Vagina (tissue), 2 donors: ENCODE measurements at regions not wholly inside any gene's neighbourhood (a gene's known extent, or its start where the extent isn't known, plus 50 kb on each side); places are given as distances from the start of the nearest gene placed in this dataset.

ENCODE experiments used
- DNase-seq, 2 donors: peaks; one replicate each; pipeline ENCODE4 v3.0.0-alpha.2; 2017; ENCODE audit errors: extremely low spot score in 2 of 2
- H3K27ac ChIP-seq: fragments of 200-600 bp; sonication (generic); one replicate; pipeline ENCODE4 v1.5.1; 2019
- H3K27me3 ChIP-seq: fragments of 200-600 bp; sonication (generic); one replicate; pipeline ENCODE4 v1.5.1; 2019
- H3K36me3 ChIP-seq, 2 donors: fragments of 200-600 bp; sonication (generic); one replicate each; pipeline ENCODE4 v1.5.1; 2017 to 2019
- H3K4me1 ChIP-seq: fragments of 200-600 bp; sonication (generic); one replicate; pipeline ENCODE4 v1.5.1; 2019
- H3K4me3 ChIP-seq, 2 donors: fragments of 200-600 bp; sonication (generic); 1 replicate in 1 of 2; 2 replicates in 1 of 2; pipeline ENCODE4 v1.5.1; 2016 to 2019
- H3K9me3 ChIP-seq: fragments of 200-600 bp; sonication (generic); one replicate; pipeline ENCODE4 v1.5.1; 2019
- CTCF ChIP-seq, 3 experiments: fragments of 450-650 bp in 2 of 3; fragments of 200-600 bp in 1 of 3; sonication (generic) in 1 of 3; IDR thresholded peaks; one replicate each; pipeline ENCODE4 v1.5.1; 2017 to 2019; ENCODE audit warnings: antibody characterized with exemption in 3 of 3, mild to moderate bottlenecking in 2 of 3, moderate library complexity in 2 of 3
- POLR2A ChIP-seq, 2 donors: fragments of 450-650 bp; IDR thresholded peaks; one replicate each; pipeline ENCODE4 v1.6.1; 2017; ENCODE audit warnings: antibody characterized with exemption in 2 of 2, mild to moderate bottlenecking in 2 of 2, moderate library complexity in 2 of 2
- POLR2AphosphoS5 ChIP-seq, 2 donors: sonication (generic); formaldehyde crosslinking; IDR thresholded peaks; one replicate each; pipeline ENCODE4 v1.9.0; 2017; ENCODE audit warnings: antibody characterized with exemption in 2 of 2, mild to moderate bottlenecking in 2 of 2, low read depth in 1 of 2; ENCODE audit not compliant: insufficient read depth in 1 of 2
- intact Hi-C: fragments of 100-400 bp; cut with DNase I; formaldehyde crosslinking; loops from one replicate; pipeline ENCODE4 v1.15.1; 2023

- peaks cover 59% of the 10 kb centered on the region for H3K4me1 ChIP-seq
- intact Hi-C loops, result no loop called here
- no peak for TF ChIP-seq POLR2A (IDR thresholded peaks at IDR 0.05)
- TF ChIP-seq POLR2AphosphoS5 (IDR thresholded peaks at IDR 0.05; ENCODE audit: insufficient read depth in 1 of 2, low read depth in 1 of 2), result peak in 1 of 2 donors; percentile 58
- TF ChIP-seq CTCF (IDR thresholded peaks at IDR 0.05), result no peak
- DNase-seq, result no peak
- peak overlapping the region in 1 of 2 donors; percentile 8 for H3K4me3 ChIP-seq
- H3K27me3 ChIP-seq, result no peaks in the 10 kb centered on the region
- H3K9me3 ChIP-seq, result no peaks in the 10 kb centered on the region
- no peaks in the 10 kb centered on the region for H3K36me3 ChIP-seq
- peak overlapping the region; percentile 34 for H3K27ac ChIP-seq
Observed at GRCh38 chr3:159854500-159855124, 134.0 kb upstream of the IL12A start.

- peak overlapping the region; percentile 34 for H3K27ac ChIP-seq
- peaks cover 59% of the 10 kb centered on the region for H3K4me1 ChIP-seq
- H3K36me3 ChIP-seq, result no peaks in the 10 kb centered on the region
- H3K9me3 ChIP-seq, result no peaks in the 10 kb centered on the region
- H3K4me3 ChIP-seq, result no peak overlapping the region
- no peaks in the 10 kb centered on the region for H3K27me3 ChIP-seq
- intact Hi-C loops, result no loop called here
- TF ChIP-seq POLR2AphosphoS5 (IDR thresholded peaks at IDR 0.05; ENCODE audit: insufficient read depth in 1 of 2, low read depth in 1 of 2), result no peak
- no peak for TF ChIP-seq POLR2A (IDR thresholded peaks at IDR 0.05)
- no peak for TF ChIP-seq CTCF (IDR thresholded peaks at IDR 0.05)
- no peak for DNase-seq
Observed at GRCh38 chr3:159855599-159856346, 132.9 kb upstream of the IL12A start.

GRCh38 chr3:159856590-159857104 lies 132.0 kb upstream of the IL12A start:
- H3K27ac ChIP-seq, result peak overlapping the region; percentile 34
- DNase-seq, result no peak
- TF ChIP-seq CTCF (IDR thresholded peaks at IDR 0.05), result no peak
- no peak for TF ChIP-seq POLR2AphosphoS5 (IDR thresholded peaks at IDR 0.05; ENCODE audit: insufficient read depth in 1 of 2, low read depth in 1 of 2)
- intact Hi-C loops, result no loop called here
- H3K9me3 ChIP-seq, result no peaks in the 10 kb centered on the region
- H3K36me3 ChIP-seq, result no peaks in the 10 kb centered on the region
- no peak overlapping the region for H3K4me3 ChIP-seq
- no peaks in the 10 kb centered on the region for H3K27me3 ChIP-seq
- H3K4me1 ChIP-seq, result peaks cover 61% of the 10 kb centered on the region

GRCh38 chr3:159857840-159858239 lies 130.8 kb upstream of the IL12A start:
- peaks cover 51% of the 10 kb centered on the region for H3K4me1 ChIP-seq
- intact Hi-C loops, result no loop called here

More at GRCh38 chr3:159857840-159858239, 130.8 kb upstream of the IL12A start:
- H3K36me3 ChIP-seq, result no peaks in the 10 kb centered on the region
- no peaks in the 10 kb centered on the region for H3K27me3 ChIP-seq
- no peak for TF ChIP-seq POLR2A (IDR thresholded peaks at IDR 0.05)
- TF ChIP-seq CTCF (IDR thresholded peaks at IDR 0.05), result no peak
- TF ChIP-seq POLR2AphosphoS5 (IDR thresholded peaks at IDR 0.05; ENCODE audit: insufficient read depth in 1 of 2, low read depth in 1 of 2), result no peak
- DNase-seq, result no peak
- H3K27ac ChIP-seq, result no peak overlapping the region
- no peak overlapping the region for H3K4me3 ChIP-seq
- no peaks in the 10 kb centered on the region for H3K9me3 ChIP-seq
